ENCODE measurements at regions not wholly inside any gene's neighbourhood (a gene's known extent, or its start where the extent isn't known, plus 50 kb on each side); places are given as distances from the start of the nearest gene placed in this dataset.
"Not testable (repeated sequence)": the region's sequence is repeated elsewhere in the genome, so short reads cannot be mapped to it uniquely, and the experiment has no call there.

- DNase-seq (ENCODE audit: low read depth), result no peak
Observed at GRCh38 chr11:112617977-112618826, 343.0 kb upstream of the NCAM1 start.

GRCh38 chr11:112619106-112619505 is 342.1 kb upstream of the NCAM1 start:
- DNase-seq (ENCODE audit: low read depth), result no peak

GRCh38 chr11:112620621-112621394 is 340.4 kb upstream of the NCAM1 start:
- DNase-seq (ENCODE audit: low read depth), result no peak

- no peak for DNase-seq (ENCODE audit: low read depth)
Observed at GRCh38 chr11:112623057-112623456, 338.2 kb upstream of the NCAM1 start.

- no peak for DNase-seq (ENCODE audit: low read depth)
Observed at GRCh38 chr11:112624431-112624830, 336.8 kb upstream of the NCAM1 start.

- DNase-seq (ENCODE audit: low read depth), result not testable (repeated sequence)
Observed at GRCh38 chr11:112624971-112625370, 336.2 kb upstream of the NCAM1 start.

GRCh38 chr11:112625814-112626213 is 335.4 kb upstream of the NCAM1 start:
- DNase-seq (ENCODE audit: low read depth), result no peak

- no peak for DNase-seq (ENCODE audit: low read depth)
Observed at GRCh38 chr11:112626731-112627130, 334.5 kb upstream of the NCAM1 start.

- DNase-seq (ENCODE audit: low read depth), result no peak
Observed at GRCh38 chr11:112627588-112628045, 333.6 kb upstream of the NCAM1 start.

- DNase-seq (ENCODE audit: low read depth), result no peak
Observed at GRCh38 chr11:112628676-112629075, 332.5 kb upstream of the NCAM1 start.

GRCh38 chr11:112630496-112630895 is 330.7 kb upstream of the NCAM1 start:
- DNase-seq (ENCODE audit: low read depth), result no peak

- DNase-seq (ENCODE audit: low read depth), result no peak
Observed at GRCh38 chr11:112631333-112631732, 329.9 kb upstream of the NCAM1 start.

GRCh38 chr11:112632866-112633505 is 328.2 kb upstream of the NCAM1 start:
- DNase-seq (ENCODE audit: low read depth), result no peak

- DNase-seq (ENCODE audit: low read depth), result no peak
Observed at GRCh38 chr11:112634551-112634950, 326.7 kb upstream of the NCAM1 start.

- DNase-seq (ENCODE audit: low read depth), result no peak
Observed at GRCh38 chr11:112634995-112635737, 326.1 kb upstream of the NCAM1 start.

- no peak for DNase-seq (ENCODE audit: low read depth)
Observed at GRCh38 chr11:112637076-112637475, 324.1 kb upstream of the NCAM1 start.

GRCh38 chr11:112637876-112638275 is 323.3 kb upstream of the NCAM1 start:
- DNase-seq (ENCODE audit: low read depth), result no peak

GRCh38 chr11:112639469-112639868 is 321.8 kb upstream of the NCAM1 start:
- DNase-seq (ENCODE audit: low read depth), result no peak

GRCh38 chr11:112643416-112643815 is 317.8 kb upstream of the NCAM1 start:
- no peak for DNase-seq (ENCODE audit: low read depth)

GRCh38 chr11:112644410-112645131 is 316.6 kb upstream of the NCAM1 start:
- no peak for DNase-seq (ENCODE audit: low read depth)

GRCh38 chr11:112649856-112650255 is 311.4 kb upstream of the NCAM1 start:
- no peak for DNase-seq (ENCODE audit: low read depth)
